ENCODE measurements at regions not wholly inside any gene's neighbourhood (a gene's known extent, or its start where the extent isn't known, plus 50 kb on each side); places are given as distances from the start of the nearest gene placed in this dataset.

DNA sequence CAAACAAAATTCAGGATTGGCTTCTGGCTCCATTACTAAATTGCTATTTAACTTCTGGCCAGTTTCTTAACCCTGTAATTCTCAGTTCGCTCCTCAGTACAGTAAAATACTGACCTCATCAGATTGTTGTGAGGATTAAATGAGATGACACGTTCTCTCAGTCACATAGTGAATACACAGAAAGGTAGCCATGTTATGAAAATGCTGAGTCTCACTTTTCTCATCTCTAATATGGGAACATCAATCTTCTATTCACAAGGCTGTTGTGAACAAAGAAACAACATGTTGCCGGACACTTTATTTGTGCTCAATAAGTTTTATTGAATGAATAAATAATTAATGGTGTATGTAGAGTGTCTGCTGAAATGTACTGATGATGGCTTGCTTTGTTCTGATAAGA is 924.5 kb upstream of the GOT2 start (continued):
- no peak for TF ChIP-seq ZNF143 (CRISPR knock-in tag; IDR thresholded peaks at IDR 0.05)
- TF ChIP-seq ZNF121 (CRISPR knock-in tag; conservative IDR thresholded peaks at IDR 0.05): no peak
- TF ChIP-seq FOXM1 (IDR thresholded peaks at IDR 0.05; ENCODE audit: low read depth): no peak
- no peak for TF ChIP-seq FOXM1 (CRISPR knock-in tag; IDR thresholded peaks at IDR 0.05; ENCODE audit: low read depth)
- TF ChIP-seq SMAD4 (CRISPR knock-in tag; conservative IDR thresholded peaks at IDR 0.05): no peak

DNA sequence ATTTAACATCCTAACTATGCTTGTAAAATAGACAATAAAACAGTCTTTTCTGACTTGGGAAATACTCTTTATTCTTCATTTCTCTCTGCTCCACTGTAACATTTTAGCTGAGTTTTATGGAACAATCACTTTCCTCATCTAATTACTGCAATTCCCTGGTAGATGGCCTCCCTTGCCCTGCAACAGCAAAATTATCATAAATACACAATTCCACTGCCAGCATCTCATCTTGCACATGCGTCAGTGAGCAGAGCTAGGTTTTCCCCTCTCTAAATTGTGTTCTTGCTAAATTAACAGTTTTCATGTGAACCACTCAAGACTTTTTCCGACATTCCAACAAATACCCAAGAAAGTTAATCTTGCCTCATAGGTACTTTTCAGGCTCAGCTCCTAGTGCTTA is 920.9 kb upstream of the GOT2 start:
- ChIA-PET POLR2A (no interaction called here), CTCF (ENCODE audit: low intra/inter-chr PET ratio) (no interaction called here)
- Histone ChIP-seq H3K36me3 (ENCODE audit: control insufficient read depth, insufficient read depth, low read length) (no peaks in the 10 kb centered on the region), H3K9ac (ENCODE audit: insufficient read depth in 1 of 2, low read depth in 2 of 2, low read length in 2 of 2) (no peak overlapping the region), H3K9me3 (replicated peaks; ENCODE audit: control insufficient read depth, insufficient read depth, low read depth, low read length) (no peaks in the 10 kb centered on the region), H3K27me3 (ENCODE audit: control insufficient read depth in 2 of 2, insufficient read depth in 2 of 2, low read length in 2 of 2) (no peaks in the 10 kb centered on the region), H4K20me1 (replicated peaks; ENCODE audit: control insufficient read depth, insufficient read depth, low read length) (no peaks in the 10 kb centered on the region), H3K79me2 (ENCODE audit: control insufficient read depth, insufficient read depth, low read length) (no peaks in the 10 kb centered on the region), H3K4me2 (ENCODE audit: insufficient read depth, low read length) (no peak overlapping the region), H3K4me1 (replicated peaks in 1 of 2; ENCODE audit: control insufficient read depth in 2 of 2, insufficient read depth in 2 of 2, low read length in 2 of 2) (no peaks in the 10 kb centered on the region), H3K27ac (ENCODE audit: extremely low read depth, low read depth, low read length) (no peak overlapping the region), H2AFZ (ENCODE audit: low read depth, low read length) (no peak overlapping the region), H3K4me3 (no peak overlapping the region), H3K9me1 (ENCODE audit: control insufficient read depth, insufficient read depth, low read length) (no peaks in the 10 kb centered on the region)
- WGBS (ENCODE audit: insufficient coverage, low coverage, missing lambda C conversion rate): 3% methylated on average over 2 of the region's 2 CpGs
- in situ Hi-C loops (cut with MboI) (no loop called here), intact Hi-C loops (cut with micrococcal nuclease) (no loop called here)
- TF ChIP-seq, protein P1, sequence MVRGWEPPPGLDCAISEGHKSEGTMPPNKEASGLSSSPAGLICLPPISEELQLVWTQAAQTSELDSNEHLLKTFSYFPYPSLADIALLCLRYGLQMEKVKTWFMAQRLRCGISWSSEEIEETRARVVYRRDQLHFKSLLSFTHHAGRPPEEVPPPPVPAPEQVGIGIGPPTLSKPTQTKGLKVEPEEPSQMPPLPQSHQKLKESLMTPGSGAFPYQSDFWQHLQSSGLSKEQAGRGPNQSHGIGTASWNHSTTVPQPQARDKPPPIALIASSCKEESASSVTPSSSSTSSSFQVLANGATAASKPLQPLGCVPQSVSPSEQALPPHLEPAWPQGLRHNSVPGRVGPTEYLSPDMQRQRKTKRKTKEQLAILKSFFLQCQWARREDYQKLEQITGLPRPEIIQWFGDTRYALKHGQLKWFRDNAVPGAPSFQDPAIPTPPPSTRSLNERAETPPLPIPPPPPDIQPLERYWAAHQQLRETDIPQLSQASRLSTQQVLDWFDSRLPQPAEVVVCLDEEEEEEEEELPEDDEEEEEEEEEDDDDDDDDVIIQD (CRISPR knock-in tag; IDR thresholded peaks at IDR 0.05): no peak
- TF ChIP-seq, protein P2, sequence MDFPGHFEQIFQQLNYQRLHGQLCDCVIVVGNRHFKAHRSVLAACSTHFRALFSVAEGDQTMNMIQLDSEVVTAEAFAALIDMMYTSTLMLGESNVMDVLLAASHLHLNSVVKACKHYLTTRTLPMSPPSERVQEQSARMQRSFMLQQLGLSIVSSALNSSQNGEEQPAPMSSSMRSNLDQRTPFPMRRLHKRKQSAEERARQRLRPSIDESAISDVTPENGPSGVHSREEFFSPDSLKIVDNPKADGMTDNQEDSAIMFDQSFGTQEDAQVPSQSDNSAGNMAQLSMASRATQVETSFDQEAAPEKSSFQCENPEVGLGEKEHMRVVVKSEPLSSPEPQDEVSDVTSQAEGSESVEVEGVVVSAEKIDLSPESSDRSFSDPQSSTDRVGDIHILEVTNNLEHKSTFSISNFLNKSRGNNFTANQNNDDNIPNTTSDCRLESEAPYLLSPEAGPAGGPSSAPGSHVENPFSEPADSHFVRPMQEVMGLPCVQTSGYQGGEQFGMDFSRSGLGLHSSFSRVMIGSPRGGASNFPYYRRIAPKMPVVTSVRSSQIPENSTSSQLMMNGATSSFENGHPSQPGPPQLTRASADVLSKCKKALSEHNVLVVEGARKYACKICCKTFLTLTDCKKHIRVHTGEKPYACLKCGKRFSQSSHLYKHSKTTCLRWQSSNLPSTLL (IDR thresholded peaks at IDR 0.05): no peak
- TF ChIP-seq TAF1 (IDR thresholded peaks at IDR 0.05; ENCODE audit: control insufficient read depth, extremely low read depth, insufficient read depth, low read length, severe bottlenecking): no peak
- BruUV-seq (replicated peaks): no TSS peak
- ATAC-seq: no peak
- FAIRE-seq: no peak
- DNase-seq (ENCODE audit: extremely low read depth in 1 of 4, low spot score in 3 of 4): no peak
